ENCODE measurements at regions not wholly inside any gene's neighbourhood (a gene's known extent, or its start where the extent isn't known, plus 50 kb on each side); places are given as distances from the start of the nearest gene placed in this dataset.

- DNase-seq (ENCODE audit: extremely low read depth in 1 of 2, low read depth in 1 of 2) = no peak
Observed at GRCh38 chr13:110773480-110773879, 60.0 kb downstream of the ING1 start.

GRCh38 chr13:110774051-110774450, 60.6 kb downstream of the ING1 start:
- DNase-seq (ENCODE audit: extremely low read depth in 1 of 2, low read depth in 1 of 2) = no peak

GRCh38 chr13:110774490-110774889, 61.0 kb downstream of the ING1 start:
- DNase-seq (ENCODE audit: extremely low read depth in 1 of 2, low read depth in 1 of 2) = no peak

- DNase-seq (ENCODE audit: extremely low read depth in 1 of 2, low read depth in 1 of 2) = no peak
Observed at GRCh38 chr13:110775576-110775975, 62.1 kb downstream of the ING1 start.

- no peak for DNase-seq (ENCODE audit: extremely low read depth in 1 of 2, low read depth in 1 of 2)
Observed at GRCh38 chr13:110777251-110777820, 63.8 kb downstream of the ING1 start.

GRCh38 chr13:110779022-110779421, 65.5 kb downstream of the ING1 start:
- no peak for DNase-seq (ENCODE audit: extremely low read depth in 1 of 2, low read depth in 1 of 2)

- DNase-seq (ENCODE audit: extremely low read depth in 1 of 2, low read depth in 1 of 2) = no peak
Observed at GRCh38 chr13:110780422-110780821, 66.9 kb downstream of the ING1 start.

- DNase-seq (ENCODE audit: extremely low read depth in 1 of 2, low read depth in 1 of 2) = no peak
Observed at GRCh38 chr13:110782185-110782584, 68.7 kb downstream of the ING1 start.

DNA sequence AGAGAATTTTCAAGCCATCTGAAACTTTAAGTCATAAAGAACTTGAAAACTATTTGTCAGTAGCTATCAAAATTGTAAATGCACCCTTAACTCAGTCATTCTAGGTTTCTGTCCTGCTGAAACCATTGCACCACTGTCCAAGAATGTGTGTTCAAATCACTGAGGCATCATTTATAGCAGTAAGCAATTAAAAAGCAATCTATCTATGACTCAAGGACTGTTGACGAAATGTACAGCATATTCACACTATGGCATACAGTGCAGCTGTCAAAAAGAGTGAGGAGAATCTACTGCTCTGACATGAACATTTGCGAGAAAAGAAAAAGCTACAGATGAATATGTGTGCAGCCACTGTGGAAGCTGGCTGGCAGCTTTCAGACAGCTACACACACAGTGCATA, 71.2 kb downstream of the ING1 start:
- DNase-seq (ENCODE audit: extremely low read depth in 1 of 2, low read depth in 1 of 2) = no peak

DNA sequence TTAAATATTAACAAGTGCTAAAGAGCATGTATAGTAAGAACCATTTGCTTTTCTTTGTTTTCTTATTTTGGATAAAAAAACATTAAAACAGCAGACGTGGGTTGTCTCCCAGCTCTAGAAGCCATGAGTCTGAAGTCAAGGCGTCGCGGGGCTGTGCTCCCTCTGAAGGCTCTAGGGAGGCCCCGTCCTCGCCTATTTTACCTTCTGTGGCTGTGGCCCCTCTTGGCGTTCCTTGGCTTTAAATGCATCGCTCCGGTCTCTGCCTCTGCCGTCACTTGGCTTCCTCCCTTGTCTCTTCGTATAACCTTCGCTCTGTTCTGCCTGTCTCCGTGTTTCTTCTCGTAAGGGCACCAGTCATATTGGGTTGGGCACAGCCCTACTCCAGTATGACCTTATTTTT, 75.3 kb downstream of the ING1 start:
- no peak for DNase-seq (ENCODE audit: extremely low read depth in 1 of 2, low read depth in 1 of 2)

- no peak for DNase-seq (ENCODE audit: extremely low read depth in 1 of 2, low read depth in 1 of 2)
Observed at GRCh38 chr13:110789871-110790270, 76.4 kb downstream of the ING1 start.

DNA sequence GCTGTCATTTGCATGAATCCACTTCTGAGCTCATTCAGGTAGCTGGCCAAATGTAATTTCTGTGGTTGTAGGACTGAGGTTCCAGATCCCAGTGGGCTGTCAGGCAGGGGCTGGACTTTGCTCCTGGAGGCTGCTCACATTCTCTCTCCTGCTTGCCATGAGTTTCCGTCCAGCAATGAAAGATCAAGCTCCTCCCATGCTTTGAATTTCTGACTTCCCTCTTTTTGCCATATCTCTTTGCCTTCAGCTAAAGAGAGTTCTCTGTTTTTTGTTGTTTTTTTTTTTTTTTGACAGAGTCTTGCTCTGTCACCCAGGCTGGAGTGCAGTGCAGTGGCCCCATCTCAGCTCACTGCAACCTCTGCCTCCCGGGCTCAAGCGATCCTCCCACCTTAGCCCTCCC, 76.9 kb downstream of the ING1 start:
- no peak for DNase-seq (ENCODE audit: extremely low read depth in 1 of 2, low read depth in 1 of 2)

GRCh38 chr13:110794209-110794608, 80.7 kb downstream of the ING1 start:
- DNase-seq (ENCODE audit: extremely low read depth in 1 of 2, low read depth in 1 of 2) = no peak

- DNase-seq (ENCODE audit: extremely low read depth in 1 of 2, low read depth in 1 of 2) = no peak
Observed at GRCh38 chr13:110797230-110797877, 83.9 kb downstream of the ING1 start.

DNA sequence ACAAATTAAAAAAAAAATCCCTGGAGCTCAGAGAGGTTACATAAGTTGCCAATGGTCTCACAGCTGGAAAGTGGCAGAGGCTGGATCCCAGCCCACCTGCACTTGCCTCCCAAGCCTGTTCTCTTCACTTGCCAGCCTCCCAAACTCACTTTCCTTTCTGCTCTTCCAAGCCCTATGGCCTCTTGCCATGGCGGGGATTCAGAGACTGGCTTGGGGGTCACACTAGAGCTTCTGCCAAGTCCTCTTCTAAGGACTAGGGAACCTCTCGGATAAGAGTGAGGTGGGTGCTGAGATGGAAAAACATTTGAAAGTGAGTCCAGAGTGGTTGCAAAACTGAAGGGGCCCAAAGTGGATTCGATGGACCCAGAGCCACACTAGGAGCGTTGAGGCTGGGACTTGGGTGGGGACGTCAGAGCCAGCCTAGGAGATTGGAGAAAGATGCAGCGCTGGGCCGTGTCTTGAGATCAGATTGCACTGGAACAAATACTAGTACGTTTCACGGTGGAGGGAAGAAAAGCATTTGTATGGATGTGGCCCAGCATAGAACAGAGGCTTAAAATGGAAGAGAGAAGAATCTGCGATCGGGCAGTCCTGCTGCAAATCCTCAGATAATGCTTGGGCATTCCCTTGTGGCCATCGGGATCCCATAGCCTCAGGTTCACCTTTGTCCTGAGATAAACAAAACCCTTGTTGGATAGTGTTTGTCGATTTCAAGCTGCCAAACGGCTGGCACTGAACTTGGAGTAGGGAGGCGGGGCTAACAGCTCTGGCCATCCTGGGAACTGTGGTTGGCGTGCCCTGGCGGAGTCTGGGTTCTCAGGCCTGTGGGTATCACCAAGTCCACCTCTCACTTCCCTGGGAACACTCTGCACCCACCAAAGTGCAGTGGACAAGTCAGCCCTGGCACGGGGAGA, 84.8 kb downstream of the ING1 start:
- DNase-seq (ENCODE audit: extremely low read depth in 1 of 2, low read depth in 1 of 2) = no peak

- DNase-seq (ENCODE audit: extremely low read depth in 1 of 2, low read depth in 1 of 2) = no peak
Observed at GRCh38 chr13:110799246-110800236, 86.0 kb downstream of the ING1 start.

GRCh38 chr13:110801044-110801443, 87.5 kb downstream of the ING1 start:
- no peak for DNase-seq (ENCODE audit: extremely low read depth in 1 of 2, low read depth in 1 of 2)

DNA sequence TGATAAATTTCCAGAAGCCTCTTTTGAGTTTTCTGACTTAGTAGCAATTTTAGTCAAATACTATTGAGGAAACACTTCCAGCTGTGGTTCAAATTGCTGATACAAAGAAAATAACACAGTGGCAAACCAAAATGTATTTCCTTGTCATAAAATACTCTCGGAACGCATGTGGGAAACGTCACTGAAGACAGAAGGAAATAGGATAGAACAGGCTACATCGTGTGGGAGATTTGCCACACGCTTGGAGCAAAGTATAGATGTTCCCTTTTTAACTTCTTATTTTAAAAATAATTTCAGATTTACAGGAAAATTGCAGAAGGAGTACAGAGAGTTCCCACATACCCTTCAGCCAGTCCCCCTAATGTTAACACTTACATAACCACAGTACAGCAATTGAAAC, 88.8 kb downstream of the ING1 start:
- DNase-seq (ENCODE audit: extremely low read depth in 1 of 2, low read depth in 1 of 2) = no peak

DNA sequence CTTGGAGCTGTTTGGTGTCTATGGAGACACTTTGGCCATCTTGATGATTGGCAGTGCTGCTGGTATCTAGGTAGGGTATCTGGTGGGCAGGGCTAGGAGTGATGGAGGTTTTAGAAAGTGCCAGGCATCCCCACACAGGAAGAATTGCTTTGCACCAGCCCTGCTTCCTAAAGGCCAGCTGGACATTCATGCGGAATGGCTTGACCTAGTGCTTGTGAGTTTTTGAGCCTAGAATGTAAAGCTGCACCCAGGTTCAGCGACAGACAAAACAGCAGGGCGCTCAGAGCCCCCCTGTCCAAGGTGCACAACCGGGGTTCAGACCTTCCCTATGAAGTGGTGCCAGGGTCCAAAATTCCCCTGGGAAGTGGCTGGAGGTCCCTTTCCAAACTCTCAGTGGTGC, 93.1 kb downstream of the ING1 start:
- DNase-seq (ENCODE audit: extremely low read depth in 1 of 2, low read depth in 1 of 2) = no peak

GRCh38 chr13:110807546-110807945, 94.0 kb downstream of the ING1 start:
- no peak for DNase-seq (ENCODE audit: extremely low read depth in 1 of 2, low read depth in 1 of 2)

- no peak for DNase-seq (ENCODE audit: extremely low read depth in 1 of 2, low read depth in 1 of 2)
Observed at GRCh38 chr13:110808138-110808537, 94.6 kb downstream of the ING1 start.
